HepG2 (cell line): ENCODE measurements at regions not wholly inside any gene's neighbourhood (a gene's known extent, or its start where the extent isn't known, plus 50 kb on each side); places are given as distances from the start of the nearest gene placed in this dataset.

Source experiments
- ATAC-seq: fragments of 200-7000 bp; cut with Tn5 transposase; 3 replicates; pipeline ENCODE4 v1.9.1; 2020; ENCODE audit warnings: mild to moderate bottlenecking, moderate library complexity
- BruUV-seq: library from RNA; stranded (reverse); fragments of 400-500 nt; replicated peaks from 2 replicates; lab custom pipeline; 2021; lab: Mats Ljungman, UMichigan
- CTCF ChIA-PET: fragments of 300-600 bp; formaldehyde crosslinking; extraction: SDS; loops from one replicate; lab custom pipeline; 2021; ENCODE audit warnings: low total read pairs, inconsistent platforms, low intra/inter-chr PET ratio; lab: Yijun Ruan, JAX
- POLR2A ChIA-PET: fragments of 350-600 bp; sonication (Branson Sonifier 250); formaldehyde crosslinking; loops from one replicate; lab custom pipeline; 2020; ENCODE audit warnings: antibody characterized with exemption, inconsistent platforms; lab: Yijun Ruan, JAX
- DNase-seq: peaks from one replicate; pipeline ENCODE4 v3.0.0-alpha.2; 2015; ENCODE audit warnings: low spot score
- FAIRE-seq: peaks from 3 replicates; lab custom pipeline; 2011; peaks lifted over from hg19 to GRCh38; lab: Jason Lieb, UNC
- H2AFZ ChIP-seq: one replicate; pipeline ENCODE4 v1.6.1; 2011; ENCODE audit warnings: low read length, inconsistent platforms
- H3K27ac ChIP-seq: fragments of 300-600 bp; 3 replicates; pipeline ENCODE4 v1.8.0; 2011; ENCODE audit warnings: mixed run types, mild to moderate bottlenecking, mixed read lengths, low read length, inconsistent platforms; ENCODE audit not compliant: insufficient read depth; ENCODE audit errors: extremely low read length
- H3K27me3 ChIP-seq, 2 experiments: fragments of 200-600 bp in 1 of 2; 2 replicates in 1 of 2; 3 replicates in 1 of 2; pipeline versions ENCODE4 v1.6.0 to v1.8.0; 2011; ENCODE audit warnings: low read length in 2 of 2, mild to moderate bottlenecking in 2 of 2, moderate library complexity in 2 of 2, inconsistent platforms in 1 of 2; ENCODE audit not compliant: insufficient read depth in 2 of 2, control insufficient read depth in 1 of 2
- H3K36me3 ChIP-seq, 2 experiments: fragments of 200-600 bp in 1 of 2; replicated peaks in 1 of 2; 2 replicates in 1 of 2; 3 replicates in 1 of 2; pipeline versions ENCODE4 v1.5.1 to v1.8.0; 2011; ENCODE audit warnings: low read length in 2 of 2, inconsistent platforms in 1 of 2; ENCODE audit not compliant: insufficient read depth in 2 of 2, control insufficient read depth in 1 of 2
- H3K4me1 ChIP-seq: 2 replicates; pipeline ENCODE4 v1.5.1; 2012; ENCODE audit warnings: low read length, inconsistent platforms; ENCODE audit not compliant: insufficient read depth
- H3K4me2 ChIP-seq: 2 replicates; pipeline ENCODE4 v1.6.0; 2011; ENCODE audit warnings: low read depth, low read length, inconsistent platforms
- H3K4me3 ChIP-seq, 3 experiments: fragments of 200-600 bp in 1 of 3; sonication (generic), shearing (Covaris generic) in 1 of 3; replicated peaks in 1 of 3; 2 replicates each; pipeline ENCODE4 v1.5.1; 2011 to 2016; ENCODE audit warnings: low read length in 3 of 3, inconsistent platforms in 2 of 3, low read depth in 2 of 3, mild to moderate bottlenecking in 2 of 3, control low read depth in 1 of 3, mixed read lengths in 1 of 3; ENCODE audit not compliant: insufficient read depth in 1 of 3
- H3K79me2 ChIP-seq: one replicate; pipeline ENCODE4 v1.6.1; 2011; ENCODE audit warnings: low read length, inconsistent platforms; ENCODE audit not compliant: insufficient read depth
- H3K9ac ChIP-seq: 2 replicates; pipeline ENCODE4 v1.6.0; 2011; ENCODE audit warnings: mild to moderate bottlenecking, low read depth, low read length, inconsistent platforms; ENCODE audit not compliant: insufficient read depth
- H3K9me3 ChIP-seq: 2 replicates; pipeline ENCODE4 v1.5.1; 2012; ENCODE audit warnings: mild to moderate bottlenecking, low read length
- H4K20me1 ChIP-seq: 2 replicates; pipeline ENCODE4 v1.6.0; 2011; ENCODE audit warnings: inconsistent platforms, mild to moderate bottlenecking, low read length, moderate library complexity; ENCODE audit not compliant: insufficient read depth
- AFF4 ChIP-seq: sonication (generic); formaldehyde crosslinking; IDR thresholded peaks from 2 replicates; pipeline ENCODE4 v1.4.0; 2020; ENCODE audit warnings: missing genetic modification reagents
- CREBL2 ChIP-seq: sonication (generic); formaldehyde crosslinking; IDR thresholded peaks from 2 replicates; pipeline ENCODE4 v1.8.1; 2023; ENCODE audit warnings: missing genetic modification reagents, mild to moderate bottlenecking, borderline replicate concordance
- HINFP ChIP-seq: sonication (generic); formaldehyde crosslinking; IDR thresholded peaks from 2 replicates; pipeline ENCODE4 v1.4.0; 2020; ENCODE audit warnings: low read depth, mild to moderate bottlenecking, missing genetic modification reagents
- NR2F1 ChIP-seq, 2 experiments: fragments of 450-650 bp in 1 of 2; formaldehyde crosslinking in 1 of 2; IDR thresholded peaks; 2 replicates each; pipeline versions ENCODE4 v1.5.0 to v1.6.1; 2016 to 2020; ENCODE audit warnings: mild to moderate bottlenecking in 1 of 2, missing compliant biosample characterization in 1 of 2, missing genetic modification reagents in 1 of 2, moderate library complexity in 1 of 2
- ZNF160 ChIP-seq: sonication (generic); formaldehyde crosslinking; IDR thresholded peaks from 2 replicates; pipeline ENCODE4 v1.8.0; 2022; ENCODE audit warnings: mild to moderate bottlenecking, inconsistent platforms, missing genetic modification reagents
- ZNF543 ChIP-seq: sonication (generic); formaldehyde crosslinking; IDR thresholded peaks from 2 replicates; pipeline ENCODE4 v1.4.0; 2020; ENCODE audit warnings: mild to moderate bottlenecking, missing genetic modification reagents
- WGBS: methylation state at CpG from one replicate; pipeline ENCODE4 v1.1.6; 2017; ENCODE audit warnings: low lambda C conversion rate; 5-methylcytosine and 5-hydroxymethylcytosine counted together
- in situ Hi-C: cut with HindIII; loops from 2 replicates; pipeline ENCODE4 v1.10.0; 2017; ENCODE audit warnings: low pct_unique_long_range_greater_than_20kb; ENCODE audit not compliant: extremely low pct_ligation_motif_present
- intact Hi-C: fragments of 100-400 bp; cut with micrococcal nuclease; formaldehyde crosslinking; loops from one replicate; pipeline ENCODE4 v1.10.0; 2022; ENCODE audit not compliant: unreplicated experiment

GRCh38 chr1:5481889-5482288 is 510.3 kb downstream of the NPHP4 start (continued):
- TF ChIP-seq HINFP (CRISPR knock-in tag), result no peak

- ATAC-seq (no peak), DNase-seq (no peak), FAIRE-seq (no peak)
- Histone ChIP-seq H4K20me1 (no peaks in the 10 kb centered on the region), H2AFZ (no peak overlapping the region), H3K36me3 (no peaks in the 10 kb centered on the region), H3K4me3 (no peak overlapping the region), H3K27ac (no peak overlapping the region), H3K4me2 (no peak overlapping the region), H3K9ac (no peak overlapping the region), H3K79me2 (no peaks in the 10 kb centered on the region), H3K9me3 (no peaks in the 10 kb centered on the region), H3K4me1 (no peaks in the 10 kb centered on the region), H3K27me3 (peaks cover 7 to 54% of the 10 kb centered on the region in 2 experiments; a peak in 4 of 5 replicates)
- TF ChIP-seq CREBL2, result no peak
- TF ChIP-seq ZNF160 (CRISPR knock-in tag), result no peak
- TF ChIP-seq NR2F1 (CRISPR knock-in tag; IDR thresholded peaks at IDR 0.05), result no peak
- no peak for TF ChIP-seq AFF4
- no peak for TF ChIP-seq ZNF543 (CRISPR knock-in tag)
- ChIA-PET CTCF (no interaction called here), POLR2A (no interaction called here)
- intact Hi-C loops (no loop called here), in situ Hi-C loops (no loop called here)
- no TSS peak for BruUV-seq
- 42% methylated on average over 8 of the region's 10 CpGs for WGBS
These were observed 511.3 kb downstream of the NPHP4 start for GRCh38 chr1:5480906-5481305.
